Karpas-422 (cell line): ENCODE measurements at regions not wholly inside any gene's neighbourhood (a gene's known extent, or its start where the extent isn't known, plus 50 kb on each side); places are given as distances from the start of the nearest gene placed in this dataset.

ENCODE experiments used
- DNase-seq: peaks from one replicate; pipeline ENCODE4 v3.0.0-alpha.2; 2015
- H2AFZ ChIP-seq: fragments of 200-600 bp; sonication (generic); 2 replicates; pipeline ENCODE4 v1.6.1; 2014; ENCODE audit warnings: antibody characterized with exemption, low read length, mixed read lengths
- H3K27ac ChIP-seq: fragments of 200-600 bp; sonication (generic); 2 replicates; pipeline ENCODE4 v1.5.1; 2014; ENCODE audit warnings: mild to moderate bottlenecking, low read length, moderate library complexity
- H3K27me3 ChIP-seq: fragments of 200-600 bp; sonication (generic); 2 replicates; pipeline ENCODE4 v1.6.1; 2014; ENCODE audit warnings: low read length, mixed read lengths
- H3K36me3 ChIP-seq: fragments of 200-600 bp; sonication (generic); 2 replicates; pipeline ENCODE4 v1.6.1; 2014; ENCODE audit warnings: low read length, mixed read lengths; ENCODE audit not compliant: insufficient read depth
- H3K4me1 ChIP-seq: fragments of 200-600 bp; sonication (generic); 2 replicates; pipeline ENCODE4 v1.6.1; 2014; ENCODE audit warnings: mild to moderate bottlenecking, low read length, mixed read lengths
- H3K4me2 ChIP-seq: fragments of 200-600 bp; sonication (generic); 2 replicates; pipeline ENCODE4 v1.6.1; 2014; ENCODE audit warnings: low read length, low read depth, mild to moderate bottlenecking; ENCODE audit not compliant: poor library complexity, severe bottlenecking
- H3K4me3 ChIP-seq: fragments of 200-600 bp; sonication (generic); 2 replicates; pipeline ENCODE4 v1.5.1; 2014; ENCODE audit warnings: mild to moderate bottlenecking, antibody characterized with exemption, low read length, mixed read lengths
- H3K79me2 ChIP-seq: fragments of 200-600 bp; sonication (generic); 2 replicates; pipeline ENCODE4 v1.6.1; 2014; ENCODE audit warnings: mild to moderate bottlenecking, low read length, mixed read lengths
- H3K9ac ChIP-seq: fragments of 200-600 bp; sonication (generic); 2 replicates; pipeline ENCODE4 v1.6.0; 2014; ENCODE audit warnings: low read length
- H3K9me2 ChIP-seq: fragments of 200-600 bp; sonication (generic), shearing (Covaris generic); replicated peaks from 2 replicates; pipeline ENCODE4 v1.6.0; 2014; ENCODE audit warnings: mild to moderate bottlenecking, low read length, moderate library complexity; ENCODE audit not compliant: insufficient read depth
- H3K9me3 ChIP-seq: fragments of 300-700, 200-600 bp; sonication (generic); 2 replicates; pipeline ENCODE4 v1.6.1; 2014; ENCODE audit warnings: low read length, mixed read lengths
- H4K20me1 ChIP-seq: fragments of 200-600 bp; sonication (generic); 2 replicates; pipeline ENCODE4 v1.6.1; 2014; ENCODE audit warnings: mild to moderate bottlenecking, antibody characterized with exemption, low read length, low read depth; ENCODE audit not compliant: insufficient read depth

DNA sequence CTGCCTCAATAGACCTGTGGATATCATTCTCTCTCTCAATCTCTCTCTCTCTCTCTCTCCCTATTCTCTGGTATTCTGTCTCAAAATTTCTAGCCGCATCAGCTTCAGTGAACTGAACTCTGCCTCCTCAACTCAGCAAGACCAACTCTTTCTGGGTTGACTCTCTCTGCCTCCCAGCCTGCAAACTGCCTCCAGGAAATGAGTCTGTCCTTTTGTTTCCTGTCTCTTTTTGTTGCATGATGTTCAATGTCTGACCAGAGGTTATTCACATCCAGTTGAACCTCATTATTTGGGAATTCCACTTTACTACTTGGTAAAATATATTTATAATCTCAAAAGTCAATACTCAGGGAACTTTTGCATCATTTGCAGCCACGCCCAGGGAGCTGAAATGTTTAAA, 682.7 kb upstream of the FZD8 start:
- no peaks in the 10 kb centered on the region for H4K20me1 ChIP-seq
- no peak overlapping the region for H2AFZ ChIP-seq
- no peaks in the 10 kb centered on the region for H3K79me2 ChIP-seq
- no peaks in the 10 kb centered on the region for H3K27me3 ChIP-seq
- no peaks in the 10 kb centered on the region for H3K36me3 ChIP-seq
- no peaks in the 10 kb centered on the region for H3K4me1 ChIP-seq
- no peak overlapping the region for H3K4me2 ChIP-seq
- H3K9me2 ChIP-seq, result no peaks in the 10 kb centered on the region
- H3K9ac ChIP-seq, result no peak overlapping the region
- no peaks in the 10 kb centered on the region for H3K9me3 ChIP-seq
- H3K27ac ChIP-seq, result no peak overlapping the region
- H3K4me3 ChIP-seq, result no peak overlapping the region
- DNase-seq, result no peak

DNA sequence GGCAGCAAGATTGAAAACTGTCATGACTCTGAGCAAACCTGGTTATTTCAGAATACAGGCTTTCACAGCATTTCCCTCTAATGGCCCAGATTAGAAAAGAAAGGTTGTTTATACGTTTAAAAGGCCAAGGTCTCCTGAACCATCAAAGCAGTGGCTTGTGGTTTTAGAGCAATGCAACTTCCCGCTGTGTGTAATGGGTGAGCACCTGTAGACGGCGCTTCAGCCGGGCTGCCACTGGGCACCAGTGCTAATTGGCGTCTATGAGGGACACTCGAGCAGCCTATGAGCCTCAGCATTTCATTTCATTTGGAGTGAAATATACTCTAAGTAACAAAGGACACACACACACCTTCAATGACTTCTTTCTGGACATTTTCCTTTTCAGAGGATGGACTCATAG, 671.0 kb upstream of the FZD8 start:
- no peak overlapping the region for H3K27ac ChIP-seq
- DNase-seq, result no peak
- no peaks in the 10 kb centered on the region for H3K79me2 ChIP-seq
- H4K20me1 ChIP-seq, result no peaks in the 10 kb centered on the region
- H3K27me3 ChIP-seq, result no peaks in the 10 kb centered on the region
- H3K4me2 ChIP-seq, result no peak overlapping the region
- no peaks in the 10 kb centered on the region for H3K36me3 ChIP-seq
- H2AFZ ChIP-seq, result no peak overlapping the region
- H3K4me1 ChIP-seq, result no peaks in the 10 kb centered on the region
- H3K9me2 ChIP-seq, result no peaks in the 10 kb centered on the region
- no peak overlapping the region for H3K4me3 ChIP-seq
- no peaks in the 10 kb centered on the region for H3K9me3 ChIP-seq
- H3K9ac ChIP-seq, result no peak overlapping the region

DNA sequence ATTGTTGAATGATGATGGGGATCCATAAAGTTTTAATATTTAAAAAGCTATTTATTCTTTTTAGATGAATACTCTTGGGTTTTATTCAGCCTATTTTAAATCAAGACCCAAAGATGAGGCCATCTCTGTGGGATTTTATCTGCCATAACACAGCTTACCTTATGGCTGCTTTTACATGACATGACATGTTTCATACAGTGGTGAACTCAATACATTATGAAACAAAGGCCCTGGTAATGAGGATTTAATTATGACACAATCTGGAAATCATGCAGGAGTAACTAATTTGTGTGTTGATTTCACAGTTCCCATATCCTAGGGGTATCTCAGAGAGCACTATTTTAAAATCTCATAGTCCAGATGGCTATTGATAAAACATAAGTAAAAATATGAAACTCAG, 661.8 kb upstream of the FZD8 start:
- Histone ChIP-seq H3K36me3 (no peaks in the 10 kb centered on the region), H3K9ac (no peak overlapping the region), H3K9me3 (no peaks in the 10 kb centered on the region), H3K79me2 (no peaks in the 10 kb centered on the region), H4K20me1 (no peaks in the 10 kb centered on the region), H3K27ac (no peak overlapping the region), H2AFZ (no peak overlapping the region), H3K4me3 (no peak overlapping the region), H3K4me1 (no peaks in the 10 kb centered on the region), H3K4me2 (no peak overlapping the region), H3K9me2 (no peaks in the 10 kb centered on the region), H3K27me3 (no peaks in the 10 kb centered on the region)
- no peak for DNase-seq

DNA sequence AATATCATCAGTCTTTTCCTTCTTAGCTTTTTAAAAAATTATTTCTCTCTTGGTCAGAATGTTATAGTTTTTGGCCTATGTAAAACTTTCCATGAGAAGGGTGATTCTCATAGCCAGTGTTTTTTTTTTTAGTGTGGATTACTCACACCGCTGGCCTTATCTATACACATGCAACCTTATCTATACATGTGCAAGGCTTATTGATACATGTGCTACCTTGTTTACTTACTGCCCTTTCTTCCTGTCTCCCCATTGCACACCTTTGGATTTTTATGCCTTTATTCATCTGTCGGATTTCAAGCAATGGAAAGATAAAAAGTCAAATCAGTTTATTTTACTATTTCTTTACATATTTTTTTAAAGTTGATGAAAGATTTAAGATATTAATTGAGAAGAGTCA, 660.0 kb upstream of the FZD8 start:
- Histone ChIP-seq H3K27ac (no peak overlapping the region), H3K9me2 (no peaks in the 10 kb centered on the region), H3K79me2 (no peaks in the 10 kb centered on the region), H4K20me1 (no peaks in the 10 kb centered on the region), H3K27me3 (no peaks in the 10 kb centered on the region), H3K36me3 (no peaks in the 10 kb centered on the region), H3K4me1 (no peaks in the 10 kb centered on the region), H3K9me3 (no peaks in the 10 kb centered on the region), H3K4me2 (no peak overlapping the region), H2AFZ (no peak overlapping the region), H3K9ac (no peak overlapping the region), H3K4me3 (no peak overlapping the region)
- no peak for DNase-seq

DNA sequence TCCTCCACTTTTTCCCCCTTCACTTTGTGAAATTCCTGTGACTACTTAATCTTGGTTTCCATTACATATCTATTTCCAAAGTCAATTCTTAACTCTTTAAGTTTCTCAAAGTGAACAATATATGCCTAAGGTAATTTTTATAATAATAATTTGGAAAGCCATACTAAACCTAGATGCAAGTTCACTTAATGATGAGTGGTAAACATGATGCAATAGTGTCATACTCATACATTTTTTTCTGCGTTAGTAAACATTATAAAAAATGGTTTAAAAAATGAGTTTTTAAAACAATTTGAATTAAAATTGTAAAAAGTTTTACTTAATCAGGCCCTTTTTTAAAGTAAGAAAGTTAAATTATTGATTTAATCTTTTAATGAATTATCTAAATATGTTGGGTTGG, 659.4 kb upstream of the FZD8 start:
- no peak for DNase-seq
- Histone ChIP-seq H3K9me3 (no peaks in the 10 kb centered on the region), H3K79me2 (no peaks in the 10 kb centered on the region), H3K9ac (no peak overlapping the region), H4K20me1 (no peaks in the 10 kb centered on the region), H3K4me3 (no peak overlapping the region), H3K36me3 (no peaks in the 10 kb centered on the region), H3K9me2 (no peaks in the 10 kb centered on the region), H3K27me3 (no peaks in the 10 kb centered on the region), H2AFZ (no peak overlapping the region), H3K4me1 (no peaks in the 10 kb centered on the region), H3K4me2 (no peak overlapping the region), H3K27ac (no peak overlapping the region)

DNA sequence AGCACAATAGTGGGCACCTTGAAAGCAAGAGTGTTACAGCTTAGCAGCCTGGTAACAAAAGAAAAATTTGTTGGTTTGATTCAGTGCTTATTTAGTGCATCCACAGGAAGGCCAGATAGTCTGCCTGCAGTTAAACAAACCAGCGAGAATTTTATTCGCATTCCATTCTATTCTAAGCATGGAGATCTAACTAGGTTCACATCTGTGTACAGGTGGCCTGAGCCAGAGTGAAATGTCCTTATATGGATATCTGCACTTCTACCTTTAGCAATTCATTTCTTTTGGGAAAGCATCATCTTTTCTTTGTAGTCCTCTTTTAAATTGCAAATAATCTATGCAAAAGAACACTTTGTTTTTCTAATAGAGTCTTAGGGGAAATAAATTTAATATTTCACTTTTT, 659.0 kb upstream of the FZD8 start:
- H3K79me2 ChIP-seq, result no peaks in the 10 kb centered on the region
- no peak overlapping the region for H3K4me2 ChIP-seq
- H3K4me3 ChIP-seq, result no peak overlapping the region
- no peak overlapping the region for H3K27ac ChIP-seq
- H2AFZ ChIP-seq, result no peak overlapping the region
- H3K9ac ChIP-seq, result no peak overlapping the region
- no peaks in the 10 kb centered on the region for H3K27me3 ChIP-seq
- H3K36me3 ChIP-seq, result no peaks in the 10 kb centered on the region
- no peaks in the 10 kb centered on the region for H3K9me3 ChIP-seq
- H3K4me1 ChIP-seq, result no peaks in the 10 kb centered on the region
- H3K9me2 ChIP-seq, result no peaks in the 10 kb centered on the region
- H4K20me1 ChIP-seq, result no peaks in the 10 kb centered on the region
- DNase-seq, result no peak

DNA sequence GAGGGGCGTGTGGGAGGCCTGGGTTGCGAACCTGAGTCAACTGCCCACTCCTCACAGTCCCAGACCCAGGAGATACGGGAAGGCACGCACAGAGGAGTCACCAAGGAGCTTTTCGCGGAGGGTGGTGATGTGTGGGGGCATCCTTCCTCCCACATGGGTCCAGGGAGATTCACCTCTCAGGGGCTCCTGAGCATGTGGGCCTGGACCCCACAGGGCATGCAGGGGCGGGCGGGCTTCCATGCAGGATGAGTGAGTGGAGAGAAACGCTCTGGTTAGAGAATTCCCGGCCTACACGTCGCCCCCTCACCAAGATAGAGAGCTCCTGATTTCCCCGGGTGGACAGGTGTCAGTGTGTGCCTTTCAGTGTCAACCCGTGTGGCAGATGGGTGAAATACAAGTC, 641.7 kb upstream of the FZD8 start:
- Histone ChIP-seq H3K27me3 (no peaks in the 10 kb centered on the region), H4K20me1 (no peaks in the 10 kb centered on the region), H3K4me1 (no peaks in the 10 kb centered on the region), H3K9ac (no peak overlapping the region), H2AFZ (no peak overlapping the region), H3K27ac (no peak overlapping the region), H3K79me2 (no peaks in the 10 kb centered on the region), H3K36me3 (no peaks in the 10 kb centered on the region), H3K4me3 (no peak overlapping the region), H3K4me2 (no peak overlapping the region), H3K9me3 (peaks cover 4% of the 10 kb centered on the region; the same call in 1 of the 2 replicates), H3K9me2 (no peaks in the 10 kb centered on the region)
- DNase-seq, result no peak

DNA sequence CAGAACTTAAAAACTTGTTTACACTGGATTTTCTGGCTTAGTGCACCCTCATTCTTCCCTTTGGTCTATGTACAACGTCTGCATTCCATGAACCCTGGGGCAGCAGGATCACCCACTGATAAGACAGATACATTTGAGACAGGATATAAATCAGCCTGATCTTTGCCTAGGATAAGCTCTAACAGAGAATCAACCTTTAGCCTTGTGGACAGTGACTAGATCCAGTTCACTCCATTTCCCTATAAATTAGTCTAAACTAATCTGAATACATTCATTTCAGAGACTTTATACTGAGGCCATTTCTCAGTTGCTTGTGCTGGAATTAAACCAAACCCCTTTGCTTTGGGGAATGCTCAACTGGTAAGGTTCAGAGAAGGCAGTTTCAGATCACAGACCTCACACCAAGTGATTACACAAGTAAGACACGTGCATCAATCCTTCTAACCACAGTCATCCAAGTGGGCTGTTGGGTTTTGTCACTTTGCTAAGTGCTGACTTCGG, 639.8 kb upstream of the FZD8 start:
- Histone ChIP-seq H3K9ac (no peak overlapping the region), H3K9me2 (no peaks in the 10 kb centered on the region), H3K27me3 (no peaks in the 10 kb centered on the region), H3K36me3 (no peaks in the 10 kb centered on the region), H4K20me1 (no peaks in the 10 kb centered on the region), H3K79me2 (no peaks in the 10 kb centered on the region), H3K9me3 (no peaks in the 10 kb centered on the region), H3K4me1 (no peaks in the 10 kb centered on the region), H3K27ac (no peak overlapping the region), H3K4me3 (no peak overlapping the region), H3K4me2 (no peak overlapping the region), H2AFZ (no peak overlapping the region)
- DNase-seq, result no peak

DNA sequence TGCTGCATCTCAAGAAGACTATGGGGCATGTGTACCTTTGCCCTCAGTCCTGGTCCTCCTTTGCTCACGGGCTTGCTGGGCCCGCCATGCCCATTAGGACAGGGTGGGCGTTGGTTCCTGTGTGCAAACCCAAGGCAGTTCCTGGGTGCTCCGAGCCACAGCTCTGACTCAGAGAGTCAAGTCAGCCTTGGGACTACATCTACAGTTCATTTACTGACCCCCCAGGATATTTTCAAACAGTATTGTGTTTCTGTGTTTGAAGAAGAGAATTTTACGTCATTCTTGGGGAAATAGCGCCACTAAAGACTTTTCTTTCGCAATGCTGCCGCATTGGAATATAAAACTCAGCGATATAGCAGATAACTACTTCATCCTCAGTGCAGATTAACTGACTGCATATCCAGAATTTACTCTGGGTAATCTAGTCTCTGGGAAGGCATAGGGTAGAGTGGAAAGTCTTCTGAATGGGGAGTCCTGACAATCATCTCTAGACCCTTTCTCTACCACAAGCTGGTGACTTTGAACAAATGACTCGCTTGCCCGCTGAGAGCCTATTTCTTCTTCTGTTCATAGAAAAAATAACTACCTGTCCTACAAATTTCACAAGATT, 638.9 kb upstream of the FZD8 start:
- no peak overlapping the region for H2AFZ ChIP-seq

More for the DNA sequence above, 638.9 kb upstream of the FZD8 start:
- no peaks in the 10 kb centered on the region for H3K27me3 ChIP-seq
- H3K36me3 ChIP-seq, result no peaks in the 10 kb centered on the region
- H3K9me3 ChIP-seq, result no peaks in the 10 kb centered on the region
- H3K4me3 ChIP-seq, result no peak overlapping the region
- H4K20me1 ChIP-seq, result no peaks in the 10 kb centered on the region
- no peaks in the 10 kb centered on the region for H3K4me1 ChIP-seq
- H3K9ac ChIP-seq, result no peak overlapping the region
- no peaks in the 10 kb centered on the region for H3K79me2 ChIP-seq
- DNase-seq, result no peak
- H3K27ac ChIP-seq, result no peak overlapping the region
- H3K9me2 ChIP-seq, result no peaks in the 10 kb centered on the region
- no peak overlapping the region for H3K4me2 ChIP-seq
